ENCODE measurements at regions not wholly inside any gene's neighbourhood (a gene's known extent, or its start where the extent isn't known, plus 50 kb on each side); places are given as distances from the start of the nearest gene placed in this dataset.

GRCh38 chr15:88980498-88980897 is 67.3 kb upstream of the MFGE8 start:
- Mint-ChIP-seq H3K9me3 (ENCODE audit: unreplicated experiment) (no peaks in the 10 kb centered on the region), H3K27ac (ENCODE audit: unreplicated experiment) (peak overlapping the region; percentile 83), H3K36me3 (ENCODE audit: insufficient read depth, unreplicated experiment) (peaks cover 5% of the 10 kb centered on the region), H3K4me3 (ENCODE audit: unreplicated experiment) (no peak overlapping the region), H3K4me1 (ENCODE audit: low read depth, unreplicated experiment) (peaks cover 21% of the 10 kb centered on the region), H3K27me3 (ENCODE audit: insufficient read depth, unreplicated experiment) (no peaks in the 10 kb centered on the region)
- ChIA-PET CTCF (no interaction called here), POLR2A (no interaction called here)
- H3K9me3 ChIP-seq: peaks cover 9% of the 10 kb centered on the region
- DNase-seq: no peak
- no TSS peak for BruUV-seq (replicated peaks)
- H3K4me3 ChIP-seq (ENCODE audit: low read depth, low read length): no peak overlapping the region
- TF ChIP-seq CTCF (IDR thresholded peaks at IDR 0.05; ENCODE audit: insufficient read depth in 1 of 2, low read depth in 1 of 2, low read length in 1 of 2, severe bottlenecking in 1 of 2, unreplicated experiment in 1 of 2): no peak
- no peaks in the 10 kb centered on the region for H3K27me3 ChIP-seq (replicated peaks; ENCODE audit: control insufficient read depth, insufficient read depth, low read length)
- H3K4me1 ChIP-seq: peaks cover 78% of the 10 kb centered on the region
- no peaks in the 10 kb centered on the region for H3K36me3 ChIP-seq (ENCODE audit: control insufficient read depth, insufficient read depth, low read length)
- intact Hi-C loops (cut with micrococcal nuclease; ENCODE audit: unreplicated experiment): no loop called here

- ChIA-PET CTCF (interaction anchor here (0.5 to 1.3 kb wide), 3 partner anchors 12 to 84 kb away, joined by 4 to 11 read pairs (median 6); no protein-coding TSS in a partner anchor), POLR2A (interaction anchor here (0.6 to 1.3 kb wide), 2 partner anchors 14 to 16 kb away, joined by 3 to 12 read pairs; no protein-coding TSS in a partner anchor)
- Histone ChIP-seq H3K4me3 (ENCODE audit: low read depth, low read length) (no peak overlapping the region), H3K9me3 (peaks cover 9% of the 10 kb centered on the region), H3K36me3 (ENCODE audit: control insufficient read depth, insufficient read depth, low read length) (no peaks in the 10 kb centered on the region), H3K4me1 (peaks cover 80% of the 10 kb centered on the region), H3K27me3 (replicated peaks; ENCODE audit: control insufficient read depth, insufficient read depth, low read length) (no peaks in the 10 kb centered on the region)
- BruUV-seq (replicated peaks): TSS peak; percentile 89
- peaks cover 23% of the 10 kb centered on the region for H3K4me1 Mint-ChIP-seq (ENCODE audit: low read depth, unreplicated experiment)
- H3K4me3 Mint-ChIP-seq (ENCODE audit: unreplicated experiment): peak overlapping the region; percentile 50
- no peaks in the 10 kb centered on the region for H3K9me3 Mint-ChIP-seq (ENCODE audit: unreplicated experiment)
- H3K27ac Mint-ChIP-seq (ENCODE audit: unreplicated experiment): peak overlapping the region; percentile 83
- TF ChIP-seq CTCF (IDR thresholded peaks at IDR 0.05; ENCODE audit: insufficient read depth in 1 of 2, low read depth in 1 of 2, low read length in 1 of 2, severe bottlenecking in 1 of 2, unreplicated experiment in 1 of 2): no peak
- DNase-seq: peak; percentile 71 to 82
- H3K27me3 Mint-ChIP-seq (ENCODE audit: insufficient read depth, unreplicated experiment): no peaks in the 10 kb centered on the region
- intact Hi-C loops (cut with micrococcal nuclease; ENCODE audit: unreplicated experiment): loop anchor here (1.0 kb wide), 2 partner anchors 7 to 8 kb away; no protein-coding TSS in a partner anchor
- H3K36me3 Mint-ChIP-seq (ENCODE audit: insufficient read depth, unreplicated experiment): peaks cover 5% of the 10 kb centered on the region
These were observed 68.4 kb upstream of the MFGE8 start for GRCh38 chr15:88981244-88982215.

GRCh38 chr15:88982304-88982945 is 69.2 kb upstream of the MFGE8 start:
- ChIA-PET CTCF (interaction anchor here (0.5 to 1.3 kb wide), 4 partner anchors 11 to 85 kb away, joined by 4 to 11 read pairs (median 5); no protein-coding TSS in a partner anchor), POLR2A (interaction anchor here (0.8 to 1.3 kb wide), 2 partner anchors 13 to 20 kb away, joined by 4 to 12 read pairs; no protein-coding TSS in a partner anchor)
- no peak overlapping the region for H3K4me3 ChIP-seq (ENCODE audit: low read depth, low read length)
- Mint-ChIP-seq H3K4me1 (ENCODE audit: low read depth, unreplicated experiment) (peaks cover 29% of the 10 kb centered on the region), H3K36me3 (ENCODE audit: insufficient read depth, unreplicated experiment) (peaks cover 11% of the 10 kb centered on the region), H3K27ac (ENCODE audit: unreplicated experiment) (peak overlapping the region; percentile 83), H3K9me3 (ENCODE audit: unreplicated experiment) (no peaks in the 10 kb centered on the region), H3K27me3 (ENCODE audit: insufficient read depth, unreplicated experiment) (no peaks in the 10 kb centered on the region), H3K4me3 (ENCODE audit: unreplicated experiment) (peak overlapping the region; percentile 50)
- BruUV-seq (replicated peaks): TSS peak; percentile 70
- intact Hi-C loops (cut with micrococcal nuclease; ENCODE audit: unreplicated experiment): loop anchor here (1.0 kb wide), 1 partner anchor 8 kb away; no protein-coding TSS in a partner anchor
- peaks cover 82% of the 10 kb centered on the region for H3K4me1 ChIP-seq
- H3K9me3 ChIP-seq: peaks cover 9% of the 10 kb centered on the region
- TF ChIP-seq CTCF (IDR thresholded peaks at IDR 0.05; ENCODE audit: insufficient read depth in 1 of 2, low read depth in 1 of 2, low read length in 1 of 2, severe bottlenecking in 1 of 2, unreplicated experiment in 1 of 2): no peak
- H3K36me3 ChIP-seq (ENCODE audit: control insufficient read depth, insufficient read depth, low read length): no peaks in the 10 kb centered on the region
- DNase-seq: peak in 1 of 2 experiments; percentile 49
- no peaks in the 10 kb centered on the region for H3K27me3 ChIP-seq (replicated peaks; ENCODE audit: control insufficient read depth, insufficient read depth, low read length)

All from Caco-2 (cell line).